ENCODE measurements at regions not wholly inside any gene's neighbourhood (a gene's known extent, or its start where the extent isn't known, plus 50 kb on each side); places are given as distances from the start of the nearest gene placed in this dataset.
"Not testable (repeated sequence)": the region's sequence is repeated elsewhere in the genome, so short reads cannot be mapped to it uniquely, and the experiment has no call there.

GRCh38 chr14:38600572-38600971 is 344.7 kb upstream of the CLEC14A start:
- H3K27me3 ChIP-seq (ENCODE audit: control insufficient read depth, insufficient read depth, low read length); H3K4me3 ChIP-seq (ENCODE audit: low read depth, low read length); H3K4me1 ChIP-seq (ENCODE audit: control insufficient read depth, insufficient read depth, low read length); H3K9ac ChIP-seq (ENCODE audit: low read depth, low read length); H3K36me3 ChIP-seq (ENCODE audit: control insufficient read depth, insufficient read depth, low read length); H3K9me3 ChIP-seq (ENCODE audit: control insufficient read depth, insufficient read depth, low read length): not testable (repeated sequence)

GRCh38 chr14:38593476-38593875 is 337.6 kb upstream of the CLEC14A start:
- H3K9ac ChIP-seq (ENCODE audit: low read depth, low read length): no peak overlapping the region
- H3K4me3 ChIP-seq (ENCODE audit: low read depth, low read length): no peak overlapping the region
- no peaks in the 10 kb centered on the region for H3K4me1 ChIP-seq (ENCODE audit: control insufficient read depth, insufficient read depth, low read length)
- no peaks in the 10 kb centered on the region for H3K36me3 ChIP-seq (ENCODE audit: control insufficient read depth, insufficient read depth, low read length)
- no peaks in the 10 kb centered on the region for H3K27me3 ChIP-seq (ENCODE audit: control insufficient read depth, insufficient read depth, low read length)
- no peaks in the 10 kb centered on the region for H3K9me3 ChIP-seq (ENCODE audit: control insufficient read depth, insufficient read depth, low read length)

GRCh38 chr14:38592764-38593442 is 337.0 kb upstream of the CLEC14A start:
- Histone ChIP-seq H3K9me3 (ENCODE audit: control insufficient read depth, insufficient read depth, low read length) (no peaks in the 10 kb centered on the region), H3K9ac (ENCODE audit: low read depth, low read length) (no peak overlapping the region), H3K4me1 (ENCODE audit: control insufficient read depth, insufficient read depth, low read length) (no peaks in the 10 kb centered on the region), H3K4me3 (ENCODE audit: low read depth, low read length) (no peak overlapping the region), H3K36me3 (ENCODE audit: control insufficient read depth, insufficient read depth, low read length) (no peaks in the 10 kb centered on the region), H3K27me3 (ENCODE audit: control insufficient read depth, insufficient read depth, low read length) (no peaks in the 10 kb centered on the region)

- no peaks in the 10 kb centered on the region for H3K27me3 ChIP-seq (ENCODE audit: control insufficient read depth, insufficient read depth, low read length)
- H3K4me1 ChIP-seq (ENCODE audit: control insufficient read depth, insufficient read depth, low read length): no peaks in the 10 kb centered on the region
- H3K36me3 ChIP-seq (ENCODE audit: control insufficient read depth, insufficient read depth, low read length): no peaks in the 10 kb centered on the region
- no peaks in the 10 kb centered on the region for H3K9me3 ChIP-seq (ENCODE audit: control insufficient read depth, insufficient read depth, low read length)
- no peak overlapping the region for H3K9ac ChIP-seq (ENCODE audit: low read depth, low read length)
- no peak overlapping the region for H3K4me3 ChIP-seq (ENCODE audit: low read depth, low read length)
Measured at GRCh38 chr14:38589747-38590350, 334.0 kb upstream of the CLEC14A start.

- Histone ChIP-seq H3K36me3 (ENCODE audit: control insufficient read depth, insufficient read depth, low read length) (no peaks in the 10 kb centered on the region), H3K9ac (ENCODE audit: low read depth, low read length) (no peak overlapping the region), H3K4me1 (ENCODE audit: control insufficient read depth, insufficient read depth, low read length) (no peaks in the 10 kb centered on the region), H3K4me3 (ENCODE audit: low read depth, low read length) (no peak overlapping the region), H3K9me3 (ENCODE audit: control insufficient read depth, insufficient read depth, low read length) (no peaks in the 10 kb centered on the region), H3K27me3 (ENCODE audit: control insufficient read depth, insufficient read depth, low read length) (no peaks in the 10 kb centered on the region)
Measured at GRCh38 chr14:38583471-38583870, 327.6 kb upstream of the CLEC14A start.

- Histone ChIP-seq H3K4me3 (ENCODE audit: low read depth, low read length) (no peak overlapping the region), H3K9me3 (ENCODE audit: control insufficient read depth, insufficient read depth, low read length) (no peaks in the 10 kb centered on the region), H3K36me3 (ENCODE audit: control insufficient read depth, insufficient read depth, low read length) (no peaks in the 10 kb centered on the region), H3K9ac (ENCODE audit: low read depth, low read length) (no peak overlapping the region), H3K27me3 (ENCODE audit: control insufficient read depth, insufficient read depth, low read length) (no peaks in the 10 kb centered on the region), H3K4me1 (ENCODE audit: control insufficient read depth, insufficient read depth, low read length) (peaks cover 4% of the 10 kb centered on the region)
Measured at GRCh38 chr14:38578278-38578681, 322.4 kb upstream of the CLEC14A start.

- Histone ChIP-seq H3K9ac (ENCODE audit: low read depth, low read length) (no peak overlapping the region), H3K36me3 (ENCODE audit: control insufficient read depth, insufficient read depth, low read length) (no peaks in the 10 kb centered on the region), H3K4me1 (ENCODE audit: control insufficient read depth, insufficient read depth, low read length) (no peaks in the 10 kb centered on the region), H3K27me3 (ENCODE audit: control insufficient read depth, insufficient read depth, low read length) (no peaks in the 10 kb centered on the region), H3K9me3 (ENCODE audit: control insufficient read depth, insufficient read depth, low read length) (no peaks in the 10 kb centered on the region), H3K4me3 (ENCODE audit: low read depth, low read length) (no peak overlapping the region)
Measured at GRCh38 chr14:38567703-38568102, 311.8 kb upstream of the CLEC14A start.

- Histone ChIP-seq H3K9ac (ENCODE audit: low read depth, low read length) (no peak overlapping the region), H3K27me3 (ENCODE audit: control insufficient read depth, insufficient read depth, low read length) (no peaks in the 10 kb centered on the region), H3K4me1 (ENCODE audit: control insufficient read depth, insufficient read depth, low read length) (no peaks in the 10 kb centered on the region), H3K36me3 (ENCODE audit: control insufficient read depth, insufficient read depth, low read length) (no peaks in the 10 kb centered on the region), H3K9me3 (ENCODE audit: control insufficient read depth, insufficient read depth, low read length) (peaks cover 15% of the 10 kb centered on the region), H3K4me3 (ENCODE audit: low read depth, low read length) (no peak overlapping the region)
Measured at GRCh38 chr14:38561657-38562056, 305.8 kb upstream of the CLEC14A start.

GRCh38 chr14:38559711-38560110 is 303.8 kb upstream of the CLEC14A start:
- Histone ChIP-seq H3K4me3 (ENCODE audit: low read depth, low read length) (no peak overlapping the region), H3K4me1 (ENCODE audit: control insufficient read depth, insufficient read depth, low read length) (no peaks in the 10 kb centered on the region), H3K27me3 (ENCODE audit: control insufficient read depth, insufficient read depth, low read length) (no peaks in the 10 kb centered on the region), H3K9ac (ENCODE audit: low read depth, low read length) (no peak overlapping the region), H3K36me3 (ENCODE audit: control insufficient read depth, insufficient read depth, low read length) (no peaks in the 10 kb centered on the region), H3K9me3 (ENCODE audit: control insufficient read depth, insufficient read depth, low read length) (peaks cover 15% of the 10 kb centered on the region)

- not testable (repeated sequence) for H3K36me3 ChIP-seq (ENCODE audit: control insufficient read depth, insufficient read depth, low read length); H3K4me1 ChIP-seq (ENCODE audit: control insufficient read depth, insufficient read depth, low read length); H3K27me3 ChIP-seq (ENCODE audit: control insufficient read depth, insufficient read depth, low read length); H3K9ac ChIP-seq (ENCODE audit: low read depth, low read length); H3K4me3 ChIP-seq (ENCODE audit: low read depth, low read length)
- H3K9me3 ChIP-seq (ENCODE audit: control insufficient read depth, insufficient read depth, low read length): peaks cover 15% of the 10 kb centered on the region
Measured at GRCh38 chr14:38557391-38557790, 301.5 kb upstream of the CLEC14A start.

- Histone ChIP-seq H3K27me3 (ENCODE audit: control insufficient read depth, insufficient read depth, low read length) (no peaks in the 10 kb centered on the region), H3K4me3 (ENCODE audit: low read depth, low read length) (no peak overlapping the region), H3K36me3 (ENCODE audit: control insufficient read depth, insufficient read depth, low read length) (no peaks in the 10 kb centered on the region), H3K9ac (ENCODE audit: low read depth, low read length) (no peak overlapping the region), H3K9me3 (ENCODE audit: control insufficient read depth, insufficient read depth, low read length) (peaks cover 15% of the 10 kb centered on the region), H3K4me1 (ENCODE audit: control insufficient read depth, insufficient read depth, low read length) (no peaks in the 10 kb centered on the region)
Measured at GRCh38 chr14:38556252-38556651, 300.4 kb upstream of the CLEC14A start.

- H3K4me1 ChIP-seq (ENCODE audit: control insufficient read depth, insufficient read depth, low read length): no peaks in the 10 kb centered on the region
- no peak overlapping the region for H3K4me3 ChIP-seq (ENCODE audit: low read depth, low read length)
- peaks cover under 1% of the 10 kb centered on the region for H3K9me3 ChIP-seq (ENCODE audit: control insufficient read depth, insufficient read depth, low read length)
- H3K9ac ChIP-seq (ENCODE audit: low read depth, low read length): no peak overlapping the region
- H3K36me3 ChIP-seq (ENCODE audit: control insufficient read depth, insufficient read depth, low read length): no peaks in the 10 kb centered on the region
- no peaks in the 10 kb centered on the region for H3K27me3 ChIP-seq (ENCODE audit: control insufficient read depth, insufficient read depth, low read length)
Measured at GRCh38 chr14:38554026-38554425, 298.1 kb upstream of the CLEC14A start.

Data from iPS-15b (cell line).